WERI-Rb-1 (cell line): ENCODE measurements at regions not wholly inside any gene's neighbourhood (a gene's known extent, or its start where the extent isn't known, plus 50 kb on each side); places are given as distances from the start of the nearest gene placed in this dataset.

Source experiments
- DNase-seq: peaks from one replicate; pipeline ENCODE4 v3.0.0-alpha.2; 2020
- H3K27ac ChIP-seq: fragments of 250-450 bp; sonication (Bioruptor Pico); 2 replicates; pipeline ENCODE4 v1.5.1; 2020; ENCODE audit warnings: mild to moderate bottlenecking, moderate library complexity
- H3K27me3 ChIP-seq: fragments of 250-450 bp; sonication (Bioruptor Pico); 2 replicates; pipeline ENCODE4 v1.5.1; 2021; ENCODE audit warnings: mild to moderate bottlenecking, low read depth, moderate library complexity; ENCODE audit not compliant: insufficient read depth, severe bottlenecking
- H3K36me3 ChIP-seq: fragments of 250-450 bp; sonication (Bioruptor Pico); 2 replicates; pipeline ENCODE4 v1.5.1; 2020; ENCODE audit warnings: mild to moderate bottlenecking, moderate library complexity
- H3K4me3 ChIP-seq: 2 replicates; pipeline ENCODE4 v1.5.1; 2011; ENCODE audit warnings: low read depth, mild to moderate bottlenecking, control low read depth, low read length
- H3K9me3 ChIP-seq: fragments of 250-450 bp; sonication (Bioruptor Pico); 2 replicates; pipeline ENCODE4 v1.5.1; 2021; ENCODE audit warnings: mild to moderate bottlenecking, moderate library complexity; ENCODE audit not compliant: severe bottlenecking
- CTCF ChIP-seq: IDR thresholded peaks from 2 replicates; pipeline ENCODE4 v1.5.1; 2011; ENCODE audit warnings: low read depth, mild to moderate bottlenecking, control low read depth, inconsistent platforms, low read length

DNA sequence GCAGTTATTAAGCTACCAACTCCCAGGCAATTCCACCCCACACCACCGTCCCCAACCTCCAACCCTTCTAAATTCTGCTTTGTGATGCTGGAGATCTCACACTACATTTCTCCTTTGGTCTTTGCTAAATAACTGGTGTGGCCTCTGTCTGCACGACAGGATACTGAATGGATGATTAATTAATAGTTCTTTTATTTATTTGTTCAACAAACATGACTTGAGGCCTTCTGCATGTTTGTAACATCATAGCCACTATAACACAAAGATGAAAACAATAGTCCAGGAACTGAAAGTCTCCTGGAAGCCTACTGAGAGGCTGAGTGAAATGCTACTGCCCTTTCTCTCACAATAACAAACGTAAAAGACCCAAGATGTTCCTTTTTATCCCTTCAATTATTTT is 609.5 kb upstream of the UBE2E2 start:
- H3K4me3 ChIP-seq, result no peak overlapping the region
- H3K36me3 ChIP-seq, result no peaks in the 10 kb centered on the region
- no peaks in the 10 kb centered on the region for H3K9me3 ChIP-seq
- no peak for TF ChIP-seq CTCF
- no peak overlapping the region for H3K27ac ChIP-seq
- no peaks in the 10 kb centered on the region for H3K27me3 ChIP-seq
- DNase-seq, result no peak

GRCh38 chr3:22594990-22595389 is 608.1 kb upstream of the UBE2E2 start:
- Histone ChIP-seq H3K4me3 (no peak overlapping the region), H3K27me3 (no peaks in the 10 kb centered on the region), H3K27ac (no peak overlapping the region), H3K36me3 (no peaks in the 10 kb centered on the region), H3K9me3 (no peaks in the 10 kb centered on the region)
- TF ChIP-seq CTCF, result no peak
- DNase-seq, result no peak

GRCh38 chr3:22606461-22606860 is 596.7 kb upstream of the UBE2E2 start:
- Histone ChIP-seq H3K4me3 (no peak overlapping the region), H3K27me3 (no peaks in the 10 kb centered on the region), H3K36me3 (no peaks in the 10 kb centered on the region), H3K27ac (no peak overlapping the region), H3K9me3 (no peaks in the 10 kb centered on the region)
- no peak for DNase-seq
- TF ChIP-seq CTCF, result no peak

DNA sequence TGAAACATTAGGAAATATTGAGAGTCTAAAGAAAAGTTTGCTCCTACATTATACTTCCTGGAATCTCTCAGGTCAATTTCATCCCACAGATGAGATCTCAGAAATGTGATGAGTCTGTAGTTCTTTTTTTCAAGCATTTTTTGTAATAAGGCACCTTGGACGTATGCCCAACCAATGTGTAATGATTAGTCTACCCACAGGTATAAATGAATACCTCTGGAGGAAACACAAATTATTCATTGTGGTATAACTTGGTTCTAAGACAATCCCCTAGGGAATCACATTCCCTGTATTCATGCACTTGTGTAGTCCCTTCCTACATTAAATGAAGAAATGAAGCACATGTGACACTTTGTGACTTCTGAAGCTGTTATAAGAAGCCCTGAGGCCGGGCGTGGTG is 596.2 kb upstream of the UBE2E2 start:
- H3K36me3 ChIP-seq, result no peaks in the 10 kb centered on the region
- H3K9me3 ChIP-seq, result no peaks in the 10 kb centered on the region
- no peak for DNase-seq
- H3K27me3 ChIP-seq, result no peaks in the 10 kb centered on the region
- no peak for TF ChIP-seq CTCF
- H3K4me3 ChIP-seq, result no peak overlapping the region
- no peak overlapping the region for H3K27ac ChIP-seq

DNA sequence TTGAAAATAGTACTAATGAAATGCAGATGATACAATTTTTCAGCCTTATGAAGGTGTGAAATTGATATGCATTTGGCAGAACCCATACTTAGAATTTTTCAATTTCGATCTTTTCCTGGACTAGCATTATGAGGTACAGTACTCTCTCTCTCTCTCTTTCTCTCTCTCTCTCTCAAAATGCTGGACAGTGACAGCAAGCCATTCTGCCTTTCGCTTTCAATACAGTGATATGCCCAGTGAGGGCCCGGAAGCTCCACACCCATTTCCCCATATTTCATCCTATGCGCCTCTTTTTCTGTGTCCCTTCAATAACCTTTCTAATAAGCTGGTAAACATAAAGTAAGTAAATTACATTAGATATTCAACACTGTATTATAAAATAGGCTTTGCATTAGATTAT is 595.0 kb upstream of the UBE2E2 start:
- H3K36me3 ChIP-seq, result no peaks in the 10 kb centered on the region
- H3K4me3 ChIP-seq, result no peak overlapping the region
- no peaks in the 10 kb centered on the region for H3K27me3 ChIP-seq
- H3K27ac ChIP-seq, result no peak overlapping the region
- no peak for TF ChIP-seq CTCF
- DNase-seq, result no peak
- no peaks in the 10 kb centered on the region for H3K9me3 ChIP-seq

GRCh38 chr3:22608721-22609120 is 594.4 kb upstream of the UBE2E2 start:
- no peak overlapping the region for H3K27ac ChIP-seq
- H3K9me3 ChIP-seq, result no peaks in the 10 kb centered on the region
- H3K36me3 ChIP-seq, result no peaks in the 10 kb centered on the region
- no peaks in the 10 kb centered on the region for H3K27me3 ChIP-seq
- no peak for TF ChIP-seq CTCF
- no peak for DNase-seq
- H3K4me3 ChIP-seq, result no peak overlapping the region
